KOPT-K1 (cell line): ENCODE measurements at regions not wholly inside any gene's neighbourhood (a gene's known extent, or its start where the extent isn't known, plus 50 kb on each side); places are given as distances from the start of the nearest gene placed in this dataset.

Experiments used
- H3K27ac ChIP-seq: fragments of 200-600 bp; sonication (generic); 2 replicates; pipeline ENCODE4 v1.5.1; 2016; ENCODE audit warnings: antibody characterized with exemption, mild to moderate bottlenecking, low read depth, low read length; ENCODE audit not compliant: poor library complexity, severe bottlenecking
- H3K36me3 ChIP-seq: fragments of 200-600 bp; sonication (generic); 2 replicates; pipeline ENCODE4 v1.5.1; 2017; ENCODE audit warnings: antibody characterized with exemption, mild to moderate bottlenecking, low read length, moderate library complexity; ENCODE audit not compliant: insufficient read depth
- H3K9me3 ChIP-seq: fragments of 200-600 bp; sonication (generic); 2 replicates; pipeline ENCODE4 v1.5.1; 2017; ENCODE audit warnings: antibody characterized with exemption, low read length, mild to moderate bottlenecking; ENCODE audit not compliant: insufficient read depth, poor library complexity, severe bottlenecking

- Histone ChIP-seq H3K36me3 (no peaks in the 10 kb centered on the region), H3K9me3 (no peaks in the 10 kb centered on the region), H3K27ac (no peak overlapping the region)
Measured at GRCh38 chr2:236973343-236973980, 112.2 kb upstream of the COPS8 start.

GRCh38 chr2:236974148-236974547 lies 111.5 kb upstream of the COPS8 start:
- H3K27ac ChIP-seq, result no peak overlapping the region
- no peaks in the 10 kb centered on the region for H3K36me3 ChIP-seq
- H3K9me3 ChIP-seq, result no peaks in the 10 kb centered on the region

GRCh38 chr2:236974752-236975151 lies 110.9 kb upstream of the COPS8 start:
- Histone ChIP-seq H3K9me3 (no peaks in the 10 kb centered on the region), H3K27ac (no peak overlapping the region), H3K36me3 (no peaks in the 10 kb centered on the region)

GRCh38 chr2:236975766-236976165 lies 109.9 kb upstream of the COPS8 start:
- Histone ChIP-seq H3K36me3 (no peaks in the 10 kb centered on the region), H3K27ac (no peak overlapping the region), H3K9me3 (no peaks in the 10 kb centered on the region)

- Histone ChIP-seq H3K9me3 (no peaks in the 10 kb centered on the region), H3K27ac (no peak overlapping the region), H3K36me3 (no peaks in the 10 kb centered on the region)
Measured at GRCh38 chr2:236976266-236977062, 109.2 kb upstream of the COPS8 start.

GRCh38 chr2:236977063-236977851 lies 108.4 kb upstream of the COPS8 start:
- Histone ChIP-seq H3K27ac (no peak overlapping the region), H3K9me3 (no peaks in the 10 kb centered on the region)

GRCh38 chr2:236977852-236978398 lies 107.8 kb upstream of the COPS8 start:
- peaks cover under 1% of the 10 kb centered on the region for H3K9me3 ChIP-seq
- no peaks in the 10 kb centered on the region for H3K36me3 ChIP-seq
- no peak overlapping the region for H3K27ac ChIP-seq

More at GRCh38 chr2:236977063-236977851, 108.4 kb upstream of the COPS8 start:
- no peaks in the 10 kb centered on the region for H3K36me3 ChIP-seq

- Histone ChIP-seq H3K36me3 (no peaks in the 10 kb centered on the region), H3K9me3 (peaks cover 4% of the 10 kb centered on the region), H3K27ac (no peak overlapping the region)
Measured at GRCh38 chr2:236979664-236980063, 106.0 kb upstream of the COPS8 start.

GRCh38 chr2:236980961-236981360 lies 104.7 kb upstream of the COPS8 start:
- H3K27ac ChIP-seq, result no peak overlapping the region
- H3K36me3 ChIP-seq, result no peaks in the 10 kb centered on the region
- H3K9me3 ChIP-seq, result peaks cover 4% of the 10 kb centered on the region

GRCh38 chr2:236981701-236982485 lies 103.8 kb upstream of the COPS8 start:
- H3K27ac ChIP-seq, result no peak overlapping the region
- no peaks in the 10 kb centered on the region for H3K36me3 ChIP-seq
- peaks cover 4% of the 10 kb centered on the region for H3K9me3 ChIP-seq

- Histone ChIP-seq H3K9me3 (peaks cover 8% of the 10 kb centered on the region), H3K36me3 (no peaks in the 10 kb centered on the region)
Measured at GRCh38 chr2:236982693-236983455, 102.8 kb upstream of the COPS8 start.

GRCh38 chr2:236984046-236984445 lies 101.6 kb upstream of the COPS8 start:
- Histone ChIP-seq H3K27ac (no peak overlapping the region), H3K9me3 (peaks cover 8% of the 10 kb centered on the region), H3K36me3 (no peaks in the 10 kb centered on the region)

More at GRCh38 chr2:236982693-236983455, 102.8 kb upstream of the COPS8 start:
- no peak overlapping the region for H3K27ac ChIP-seq

- H3K9me3 ChIP-seq, result peaks cover 8% of the 10 kb centered on the region
- H3K36me3 ChIP-seq, result no peaks in the 10 kb centered on the region
- no peak overlapping the region for H3K27ac ChIP-seq
Measured at GRCh38 chr2:236985761-236986339, 99.8 kb upstream of the COPS8 start.
